VCaP (cell line): ENCODE measurements at regions not wholly inside any gene's neighbourhood (a gene's known extent, or its start where the extent isn't known, plus 50 kb on each side); places are given as distances from the start of the nearest gene placed in this dataset.

Experiments
- H3K27ac ChIP-seq: fragments of 450-650 bp; 2 replicates; pipeline ENCODE4 v1.5.1; 2017
- TF ChIP-seq, protein P1 (sequence below): fragments of 450-650 bp; conservative IDR thresholded peaks from 2 replicates; pipeline ENCODE4 v1.5.1; 2017; ENCODE audit warnings: mild to moderate bottlenecking, moderate library complexity

GRCh38 chr11:134585666-134586610 lies 173.9 kb upstream of the B3GAT1 start:
- TF ChIP-seq, protein P1, sequence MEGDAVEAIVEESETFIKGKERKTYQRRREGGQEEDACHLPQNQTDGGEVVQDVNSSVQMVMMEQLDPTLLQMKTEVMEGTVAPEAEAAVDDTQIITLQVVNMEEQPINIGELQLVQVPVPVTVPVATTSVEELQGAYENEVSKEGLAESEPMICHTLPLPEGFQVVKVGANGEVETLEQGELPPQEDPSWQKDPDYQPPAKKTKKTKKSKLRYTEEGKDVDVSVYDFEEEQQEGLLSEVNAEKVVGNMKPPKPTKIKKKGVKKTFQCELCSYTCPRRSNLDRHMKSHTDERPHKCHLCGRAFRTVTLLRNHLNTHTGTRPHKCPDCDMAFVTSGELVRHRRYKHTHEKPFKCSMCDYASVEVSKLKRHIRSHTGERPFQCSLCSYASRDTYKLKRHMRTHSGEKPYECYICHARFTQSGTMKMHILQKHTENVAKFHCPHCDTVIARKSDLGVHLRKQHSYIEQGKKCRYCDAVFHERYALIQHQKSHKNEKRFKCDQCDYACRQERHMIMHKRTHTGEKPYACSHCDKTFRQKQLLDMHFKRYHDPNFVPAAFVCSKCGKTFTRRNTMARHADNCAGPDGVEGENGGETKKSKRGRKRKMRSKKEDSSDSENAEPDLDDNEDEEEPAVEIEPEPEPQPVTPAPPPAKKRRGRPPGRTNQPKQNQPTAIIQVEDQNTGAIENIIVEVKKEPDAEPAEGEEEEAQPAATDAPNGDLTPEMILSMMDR: no peak
- H3K27ac ChIP-seq: no peak overlapping the region

DNA sequence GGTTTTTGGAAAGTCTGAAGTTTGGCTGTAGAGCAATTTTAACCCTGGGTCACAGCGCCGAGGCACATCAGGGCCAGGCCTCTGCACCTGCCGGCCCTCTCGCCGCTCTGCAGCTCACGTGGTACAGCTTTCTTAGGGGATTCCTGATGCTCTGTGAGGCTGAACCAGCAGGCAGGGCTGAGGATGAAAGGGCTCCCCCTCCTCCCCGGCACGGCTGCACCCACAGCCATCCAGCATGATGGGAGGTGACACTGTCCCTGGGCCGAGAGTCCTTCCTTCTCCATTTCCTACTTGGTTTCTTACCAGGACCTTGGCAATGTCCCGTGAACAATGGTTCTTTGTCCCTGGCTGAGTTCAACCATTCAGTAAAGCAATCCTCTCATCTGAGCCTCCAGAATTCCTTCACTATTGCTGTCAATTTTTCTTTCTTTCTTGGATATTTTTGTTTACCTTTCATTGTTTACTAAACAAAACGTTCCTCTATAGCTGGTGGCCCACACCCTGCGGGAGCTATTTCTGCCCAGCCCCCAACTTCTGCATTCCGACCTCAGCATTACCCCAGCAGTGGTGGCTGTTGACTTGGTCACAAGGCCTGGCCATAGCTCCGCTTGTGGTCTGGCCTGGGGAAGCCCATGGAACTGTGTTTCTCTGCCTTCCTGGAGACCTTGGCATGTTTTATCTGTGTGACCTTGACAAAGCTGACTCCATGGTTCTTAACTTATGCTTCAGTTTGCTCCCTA lies 172.8 kb upstream of the B3GAT1 start:
- TF ChIP-seq, protein P1: no peak
- H3K27ac ChIP-seq: no peak overlapping the region; the same call in 1 of the 2 replicates

DNA sequence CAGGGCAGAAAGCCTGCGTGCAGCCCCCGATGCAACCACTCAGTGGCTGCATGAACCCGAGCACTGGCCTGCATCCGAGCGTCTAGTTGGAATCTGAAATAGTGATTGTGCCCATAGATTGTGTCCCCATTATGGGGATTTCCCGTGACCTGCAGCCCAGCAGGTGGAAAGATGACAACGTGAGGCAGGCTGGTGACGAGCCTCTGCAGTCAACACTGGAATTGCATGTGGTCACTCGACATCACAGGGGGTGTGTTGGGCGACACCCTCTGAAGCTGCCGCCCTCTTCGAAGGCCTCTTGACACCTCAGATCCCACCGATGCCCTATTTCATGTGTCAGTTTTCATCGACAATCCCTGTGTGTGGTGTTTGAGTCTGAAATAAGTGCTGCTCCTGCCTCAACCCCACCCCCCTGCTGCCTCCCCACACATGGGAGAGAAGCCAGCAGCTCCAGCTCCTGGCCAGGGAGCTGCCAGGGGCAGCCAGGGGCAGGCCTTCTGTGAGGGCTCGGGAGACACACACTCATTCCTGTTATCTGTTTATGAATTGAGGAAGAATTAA lies 172.0 kb upstream of the B3GAT1 start:
- TF ChIP-seq, protein P1: no peak
- H3K27ac ChIP-seq: no peak overlapping the region; the same call in 1 of the 2 replicates

DNA sequence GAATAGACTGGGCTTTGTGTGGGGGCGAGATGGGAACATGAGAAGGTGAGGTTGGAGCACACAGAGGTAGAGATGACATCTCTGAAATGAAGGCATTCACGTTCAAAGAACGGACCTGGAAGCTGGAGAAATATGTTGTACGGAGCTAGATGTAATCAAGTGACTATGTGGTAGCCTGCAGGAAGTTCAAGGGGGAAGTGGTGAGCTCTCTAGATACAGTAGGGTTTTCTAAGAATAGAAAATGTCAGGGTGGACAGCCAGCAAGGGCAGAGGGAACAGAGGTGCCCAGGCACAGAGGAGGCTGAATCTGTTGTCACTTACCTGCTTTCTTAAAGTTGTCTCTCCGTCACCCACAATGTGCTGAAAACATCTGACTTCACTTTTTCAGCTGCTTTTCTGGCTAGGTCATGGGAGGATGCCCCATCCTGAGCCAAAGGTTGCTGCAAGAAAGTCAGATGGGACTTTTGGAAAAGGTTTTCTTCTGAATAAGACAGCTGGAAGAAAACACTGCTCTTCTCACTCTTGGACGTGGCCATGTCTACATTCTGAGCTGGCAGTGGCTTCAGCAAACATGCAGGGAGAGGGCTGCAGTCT lies 171.5 kb upstream of the B3GAT1 start:
- TF ChIP-seq, protein P1: no peak
- no peak overlapping the region for H3K27ac ChIP-seq

DNA sequence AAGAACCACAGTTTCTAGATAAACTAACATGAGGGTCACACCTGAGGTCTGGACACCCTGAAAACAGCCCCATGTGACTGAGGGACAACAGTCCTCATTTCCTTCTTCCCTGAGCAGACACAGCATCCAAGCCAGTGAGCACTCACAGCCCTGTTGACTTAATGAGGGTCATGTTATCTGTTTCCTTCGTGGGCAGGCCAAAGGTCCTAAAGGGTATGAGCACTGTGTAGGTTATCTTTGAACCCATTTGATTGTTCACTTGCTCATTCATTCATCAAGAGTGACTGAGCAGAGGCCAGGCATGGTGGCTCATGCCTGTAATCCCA lies 170.7 kb upstream of the B3GAT1 start:
- TF ChIP-seq, protein P1: no peak
- H3K27ac ChIP-seq: no peak overlapping the region

DNA sequence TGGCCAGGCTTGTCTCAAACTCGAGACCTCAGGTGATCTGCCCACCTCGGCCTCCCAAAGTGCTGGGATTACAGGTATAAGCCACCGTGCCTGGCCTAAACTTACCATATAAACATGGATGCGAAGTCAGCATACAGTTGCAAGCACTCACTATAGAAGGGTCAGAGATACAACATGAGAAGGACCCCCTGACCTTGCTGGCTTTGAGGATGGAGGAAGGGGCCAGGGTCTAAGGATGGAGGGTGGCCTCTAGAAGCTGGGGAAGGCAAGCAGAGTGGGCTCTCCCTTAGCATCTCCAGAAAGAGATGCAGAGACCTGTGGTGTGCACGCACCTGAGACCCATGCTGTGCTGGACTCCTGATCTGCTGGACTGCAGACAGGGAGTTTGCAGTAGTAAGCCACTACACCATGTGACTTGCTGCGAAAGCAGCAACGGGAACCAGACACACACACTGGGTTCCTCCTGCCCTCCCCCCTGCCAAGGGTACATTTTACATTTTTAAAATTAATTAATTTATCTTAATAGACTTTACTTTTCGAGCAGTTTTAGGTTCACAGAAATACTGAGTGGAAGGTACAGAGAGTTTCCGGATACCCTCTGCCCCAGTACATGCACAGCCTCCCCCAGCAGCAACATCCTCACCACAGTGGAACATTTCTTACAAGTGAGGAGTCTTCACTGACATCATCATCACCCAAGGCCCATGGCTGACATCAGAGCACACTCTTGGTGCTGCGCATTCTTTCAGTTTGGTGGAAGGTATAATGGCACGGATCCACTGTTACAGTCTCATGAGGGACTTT lies 170.1 kb upstream of the B3GAT1 start:
- H3K27ac ChIP-seq: no peak overlapping the region
- TF ChIP-seq, protein P1: no peak
